ENCODE measurements at regions not wholly inside any gene's neighbourhood (a gene's known extent, or its start where the extent isn't known, plus 50 kb on each side); places are given as distances from the start of the nearest gene placed in this dataset.

DNA sequence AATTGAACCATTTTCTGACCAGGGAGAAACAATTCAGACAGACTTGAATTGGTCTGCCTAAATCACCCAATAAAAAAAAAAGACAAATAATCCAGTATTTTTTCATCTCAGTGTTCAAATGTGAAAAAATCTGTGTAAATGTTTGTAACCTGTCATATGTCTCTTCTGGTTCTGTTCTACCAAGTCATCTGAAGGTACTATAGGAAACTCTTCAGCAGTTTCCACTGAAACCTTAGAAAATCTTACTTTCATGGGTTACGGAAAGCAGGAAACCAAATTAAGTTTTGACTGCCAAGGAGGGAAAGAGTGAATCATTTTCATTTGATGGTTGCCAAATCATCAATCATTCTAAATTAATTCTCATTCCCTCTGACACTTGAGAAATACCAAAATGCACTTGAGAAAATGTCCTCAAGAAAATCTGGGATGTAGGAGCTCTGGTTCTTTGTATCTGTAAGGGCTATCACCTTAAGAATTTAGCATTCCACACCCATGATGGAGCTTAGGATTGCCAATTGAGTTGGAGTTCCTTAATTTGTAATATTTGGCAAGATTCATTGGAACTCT, 278.2 kb upstream of the KCNH8 start:
- no peak for TF ChIP-seq CTCF (IDR thresholded peaks at IDR 0.05)
- TF ChIP-seq POLR2A (IDR thresholded peaks at IDR 0.05): no peak
- Histone ChIP-seq H3K4me3 (no peak overlapping the region), H3K27ac (no peak overlapping the region), H3K36me3 (no peaks in the 10 kb centered on the region), H3K9me3 (no peaks in the 10 kb centered on the region), H3K27me3 (no peaks in the 10 kb centered on the region), H3K4me1 (no peaks in the 10 kb centered on the region)
- DNase-seq: no peak

DNA sequence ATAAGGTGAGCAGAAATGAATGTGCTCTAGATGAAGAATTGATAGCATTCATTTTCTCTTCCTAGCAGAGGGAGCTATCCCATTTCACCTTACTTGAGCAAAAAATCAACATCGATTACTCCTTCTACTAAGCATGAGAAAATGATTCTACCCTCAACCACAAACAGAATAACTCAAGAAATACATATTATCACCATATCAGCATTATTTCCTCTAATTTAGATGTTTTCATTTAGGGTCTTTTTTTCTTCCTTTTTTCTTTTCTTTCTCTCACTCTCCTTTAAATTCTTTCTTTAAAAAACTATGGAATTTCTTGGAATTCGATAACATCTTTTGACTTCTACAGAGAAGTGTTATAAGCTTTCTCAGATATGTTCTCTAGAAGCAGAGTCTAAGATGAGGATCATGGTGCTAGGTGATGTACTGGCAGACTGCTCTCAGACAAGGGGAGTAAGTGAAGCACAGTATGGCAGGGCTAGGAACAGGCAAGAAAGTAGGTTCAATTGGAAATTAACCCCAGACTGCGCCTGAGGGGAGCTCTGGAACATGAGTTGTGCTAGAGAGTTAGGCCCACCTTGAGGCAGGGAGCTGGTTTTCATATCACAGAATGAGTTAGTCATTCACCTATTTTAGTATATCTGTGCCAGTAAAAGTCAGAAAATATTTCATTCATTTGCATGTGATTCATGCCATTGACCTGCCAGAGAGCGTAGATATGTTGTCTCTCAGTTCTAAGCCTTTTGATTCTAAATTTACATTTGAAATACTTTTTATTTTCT, 279.2 kb upstream of the KCNH8 start:
- no peaks in the 10 kb centered on the region for H3K36me3 ChIP-seq

DNA sequence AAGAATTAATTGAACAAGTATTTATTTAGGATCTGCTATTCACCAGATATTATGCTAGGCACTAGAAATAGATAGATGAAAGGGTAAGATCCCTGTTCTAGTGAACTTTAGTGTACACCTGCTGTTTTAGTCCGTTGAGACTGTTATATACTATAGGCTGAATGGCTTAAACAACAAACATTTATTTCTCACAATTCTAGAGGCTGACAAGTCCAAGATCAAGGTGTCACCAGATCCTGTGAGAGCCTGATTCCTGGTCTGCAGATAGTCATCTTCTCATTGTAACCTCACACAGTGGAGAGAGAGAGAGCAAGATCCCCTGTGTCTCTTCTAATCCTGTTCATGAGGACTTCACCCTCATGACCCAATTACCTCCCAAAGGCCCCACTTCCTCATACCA, 281.4 kb upstream of the KCNH8 start:
- Histone ChIP-seq H3K36me3 (no peaks in the 10 kb centered on the region), H3K27me3 (no peaks in the 10 kb centered on the region), H3K9me3 (no peaks in the 10 kb centered on the region), H3K4me1 (no peaks in the 10 kb centered on the region), H3K4me3 (no peak overlapping the region), H3K27ac (no peak overlapping the region)
- no peak for DNase-seq
- no peak for TF ChIP-seq POLR2A (IDR thresholded peaks at IDR 0.05)

More for the DNA sequence above, 279.2 kb upstream of the KCNH8 start:
- TF ChIP-seq CTCF (IDR thresholded peaks at IDR 0.05): no peak
- no peak for TF ChIP-seq POLR2A (IDR thresholded peaks at IDR 0.05)
- no peak for DNase-seq
- H3K4me1 ChIP-seq: no peaks in the 10 kb centered on the region
- no peak overlapping the region for H3K4me3 ChIP-seq
- H3K27me3 ChIP-seq: no peaks in the 10 kb centered on the region
- no peaks in the 10 kb centered on the region for H3K9me3 ChIP-seq
- H3K27ac ChIP-seq: no peak overlapping the region

- TF ChIP-seq POLR2A (IDR thresholded peaks at IDR 0.05): no peak
- TF ChIP-seq CTCF (IDR thresholded peaks at IDR 0.05): no peak
- Histone ChIP-seq H3K27me3 (no peaks in the 10 kb centered on the region), H3K36me3 (no peaks in the 10 kb centered on the region), H3K4me3 (no peak overlapping the region), H3K9me3 (no peaks in the 10 kb centered on the region), H3K4me1 (no peaks in the 10 kb centered on the region), H3K27ac (no peak overlapping the region)
- DNase-seq: no peak
Observed at GRCh38 chr3:18864933-18865731, 283.2 kb upstream of the KCNH8 start.

GRCh38 chr3:18862077-18862476, 286.2 kb upstream of the KCNH8 start:
- TF ChIP-seq POLR2A (IDR thresholded peaks at IDR 0.05): no peak
- TF ChIP-seq CTCF (IDR thresholded peaks at IDR 0.05): no peak
- no peak overlapping the region for H3K27ac ChIP-seq

DNA sequence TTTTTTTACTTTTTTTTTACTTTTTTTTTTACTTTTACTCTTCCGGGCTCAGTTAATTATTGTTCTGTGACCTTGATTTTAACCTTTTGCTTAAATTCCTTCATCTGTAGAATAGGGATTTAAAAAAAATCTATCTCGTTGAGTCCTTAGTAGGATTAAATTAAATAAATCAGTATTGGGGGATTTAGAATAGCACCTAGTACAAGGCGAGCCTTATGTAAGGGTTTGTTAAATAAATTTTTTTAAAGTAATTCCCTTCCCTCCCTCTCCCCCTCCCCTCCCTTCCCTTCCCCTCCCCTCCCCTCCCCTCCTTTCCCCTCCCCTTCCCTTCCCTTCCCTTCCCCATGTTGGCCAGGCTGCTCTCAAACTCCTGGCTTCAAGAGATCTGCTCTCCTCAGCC, 287.2 kb upstream of the KCNH8 start:
- TF ChIP-seq CTCF (IDR thresholded peaks at IDR 0.05): no peak
- no peak for TF ChIP-seq POLR2A (IDR thresholded peaks at IDR 0.05)
- no peak for DNase-seq
- H3K4me1 ChIP-seq: no peaks in the 10 kb centered on the region
- no peak overlapping the region for H3K27ac ChIP-seq
- H3K9me3 ChIP-seq: no peaks in the 10 kb centered on the region
- no peaks in the 10 kb centered on the region for H3K36me3 ChIP-seq
- H3K27me3 ChIP-seq: no peaks in the 10 kb centered on the region
- H3K4me3 ChIP-seq: no peak overlapping the region

More at GRCh38 chr3:18862077-18862476, 286.2 kb upstream of the KCNH8 start:
- no peak overlapping the region for H3K4me3 ChIP-seq
- H3K9me3 ChIP-seq: no peaks in the 10 kb centered on the region
- no peaks in the 10 kb centered on the region for H3K36me3 ChIP-seq
- H3K4me1 ChIP-seq: no peaks in the 10 kb centered on the region
- DNase-seq: no peak
- no peaks in the 10 kb centered on the region for H3K27me3 ChIP-seq

All from Peyer's patch (tissue), 4 donors.